Hepatocyte (in vitro differentiated cells): ENCODE measurements at regions not wholly inside any gene's neighbourhood (a gene's known extent, or its start where the extent isn't known, plus 50 kb on each side); places are given as distances from the start of the nearest gene placed in this dataset.

Experiments used
- CTCF ChIP-seq: fragments of 200-600 bp; sonication (generic); IDR thresholded peaks from 2 replicates; pipeline ENCODE4 v1.5.1; 2016; ENCODE audit warnings: antibody characterized with exemption, mild to moderate bottlenecking; ENCODE audit not compliant: poor library complexity
- EZH2 ChIP-seq: fragments of 200-600 bp; sonication (generic); IDR thresholded peaks from 2 replicates; pipeline ENCODE4 v1.6.1; 2016; ENCODE audit warnings: antibody characterized with exemption, mild to moderate bottlenecking, borderline replicate concordance

GRCh38 chr2:40967451-40967850 lies 515.6 kb upstream of the SLC8A1 start:
- TF ChIP-seq CTCF (no peak), EZH2 (no peak)
